IPS-20b (cell line): ENCODE measurements at regions not wholly inside any gene's neighbourhood (a gene's known extent, or its start where the extent isn't known, plus 50 kb on each side); places are given as distances from the start of the nearest gene placed in this dataset.
"Not testable (repeated sequence)": the region's sequence is repeated elsewhere in the genome, so short reads cannot be mapped to it uniquely, and the experiment has no call there.

Experiments
- H3K27ac ChIP-seq: one replicate; pipeline ENCODE4 v1.5.1; 2013; ENCODE audit warnings: low read length
- H3K27me3 ChIP-seq: 2 replicates; pipeline ENCODE4 v1.6.1; 2013; ENCODE audit warnings: mild to moderate bottlenecking, low read length, inconsistent platforms; ENCODE audit not compliant: insufficient read depth
- H3K36me3 ChIP-seq: 2 replicates; pipeline ENCODE4 v1.6.1; 2013; ENCODE audit warnings: low read depth, mild to moderate bottlenecking, inconsistent platforms, low read length, moderate library complexity; ENCODE audit not compliant: insufficient read depth
- H3K4me1 ChIP-seq: 2 replicates; pipeline ENCODE4 v1.6.1; 2013; ENCODE audit warnings: mild to moderate bottlenecking, control low read depth, inconsistent platforms, low read length, moderate library complexity; ENCODE audit not compliant: insufficient read depth
- H3K4me3 ChIP-seq: 2 replicates; pipeline ENCODE4 v1.5.1; 2013; ENCODE audit warnings: mild to moderate bottlenecking, low read length, inconsistent platforms
- H3K9ac ChIP-seq: 2 replicates; pipeline ENCODE4 v1.6.1; 2013; ENCODE audit warnings: low read depth, mild to moderate bottlenecking, inconsistent platforms, low read length, moderate library complexity
- H3K9me3 ChIP-seq: 2 replicates; pipeline ENCODE4 v1.6.1; 2013; ENCODE audit warnings: mild to moderate bottlenecking, low read depth, low read length, inconsistent platforms; ENCODE audit not compliant: insufficient read depth

- H3K9me3 ChIP-seq: no peaks in the 10 kb centered on the region
- H3K9ac ChIP-seq: no peak overlapping the region
- H3K27ac ChIP-seq: no peak overlapping the region
- no peaks in the 10 kb centered on the region for H3K36me3 ChIP-seq
- H3K27me3 ChIP-seq: no peaks in the 10 kb centered on the region
- H3K4me3 ChIP-seq: no peak overlapping the region
- H3K4me1 ChIP-seq: no peaks in the 10 kb centered on the region
These were observed 777.7 kb upstream of the ADGRL3 start for GRCh38 chr4:60422439-60422838.

- not testable (repeated sequence) for H3K4me3 ChIP-seq, H3K4me1 ChIP-seq, H3K27ac ChIP-seq, H3K9ac ChIP-seq, H3K9me3 ChIP-seq, H3K36me3 ChIP-seq, H3K27me3 ChIP-seq
These were observed 776.4 kb upstream of the ADGRL3 start for GRCh38 chr4:60423573-60424184.

- H3K4me3 ChIP-seq: no peak overlapping the region
- H3K9ac ChIP-seq: no peak overlapping the region
- H3K36me3 ChIP-seq: no peaks in the 10 kb centered on the region
- H3K9me3 ChIP-seq: no peaks in the 10 kb centered on the region
- no peaks in the 10 kb centered on the region for H3K27me3 ChIP-seq
- no peak overlapping the region for H3K27ac ChIP-seq
- H3K4me1 ChIP-seq: no peaks in the 10 kb centered on the region
These were observed 767.2 kb upstream of the ADGRL3 start for GRCh38 chr4:60432911-60433310.

GRCh38 chr4:60443068-60443467 is 757.1 kb upstream of the ADGRL3 start:
- Histone ChIP-seq H3K4me1 (no peaks in the 10 kb centered on the region), H3K27ac (no peak overlapping the region), H3K36me3 (no peaks in the 10 kb centered on the region), H3K9me3 (no peaks in the 10 kb centered on the region), H3K4me3 (no peak overlapping the region), H3K9ac (no peak overlapping the region), H3K27me3 (no peaks in the 10 kb centered on the region)

GRCh38 chr4:60443796-60444195 is 756.3 kb upstream of the ADGRL3 start:
- no peaks in the 10 kb centered on the region for H3K9me3 ChIP-seq
- H3K4me3 ChIP-seq: no peak overlapping the region
- no peaks in the 10 kb centered on the region for H3K36me3 ChIP-seq
- H3K27me3 ChIP-seq: no peaks in the 10 kb centered on the region
- no peak overlapping the region for H3K9ac ChIP-seq
- H3K4me1 ChIP-seq: no peaks in the 10 kb centered on the region
- no peak overlapping the region for H3K27ac ChIP-seq

- H3K27me3 ChIP-seq: no peaks in the 10 kb centered on the region
- H3K9ac ChIP-seq: no peak overlapping the region
- H3K4me1 ChIP-seq: no peaks in the 10 kb centered on the region
- no peak overlapping the region for H3K27ac ChIP-seq
- H3K36me3 ChIP-seq: no peaks in the 10 kb centered on the region
- H3K9me3 ChIP-seq: no peaks in the 10 kb centered on the region
- H3K4me3 ChIP-seq: no peak overlapping the region
These were observed 750.1 kb upstream of the ADGRL3 start for GRCh38 chr4:60450054-60450453.

GRCh38 chr4:60452266-60452665 is 747.9 kb upstream of the ADGRL3 start:
- Histone ChIP-seq H3K4me1 (no peaks in the 10 kb centered on the region), H3K4me3 (no peak overlapping the region), H3K36me3 (no peaks in the 10 kb centered on the region)

GRCh38 chr4:60455380-60455779 is 744.7 kb upstream of the ADGRL3 start:
- Histone ChIP-seq H3K9ac (no peak overlapping the region), H3K27me3 (no peaks in the 10 kb centered on the region), H3K9me3 (no peaks in the 10 kb centered on the region), H3K36me3 (no peaks in the 10 kb centered on the region), H3K27ac (no peak overlapping the region), H3K4me3 (no peak overlapping the region), H3K4me1 (no peaks in the 10 kb centered on the region)

More at GRCh38 chr4:60452266-60452665, 747.9 kb upstream of the ADGRL3 start:
- no peak overlapping the region for H3K9ac ChIP-seq
- no peaks in the 10 kb centered on the region for H3K27me3 ChIP-seq
- no peaks in the 10 kb centered on the region for H3K9me3 ChIP-seq
- H3K27ac ChIP-seq: no peak overlapping the region

- H3K27ac ChIP-seq: no peak overlapping the region
- H3K9ac ChIP-seq: no peak overlapping the region
- H3K36me3 ChIP-seq: no peaks in the 10 kb centered on the region
- no peaks in the 10 kb centered on the region for H3K4me1 ChIP-seq
- H3K9me3 ChIP-seq: no peaks in the 10 kb centered on the region
- H3K27me3 ChIP-seq: no peaks in the 10 kb centered on the region
- no peak overlapping the region for H3K4me3 ChIP-seq
These were observed 738.6 kb upstream of the ADGRL3 start for GRCh38 chr4:60461551-60461950.

GRCh38 chr4:60463857-60464502 is 736.1 kb upstream of the ADGRL3 start:
- Histone ChIP-seq H3K9me3 (no peaks in the 10 kb centered on the region), H3K27ac (no peak overlapping the region), H3K9ac (no peak overlapping the region), H3K4me1 (no peaks in the 10 kb centered on the region), H3K4me3 (no peak overlapping the region), H3K36me3 (no peaks in the 10 kb centered on the region), H3K27me3 (no peaks in the 10 kb centered on the region)

GRCh38 chr4:60482921-60483351 is 717.2 kb upstream of the ADGRL3 start:
- Histone ChIP-seq H3K9me3 (no peaks in the 10 kb centered on the region), H3K9ac (no peak overlapping the region), H3K4me1 (peaks cover 23% of the 10 kb centered on the region), H3K4me3 (no peak overlapping the region), H3K27me3 (no peaks in the 10 kb centered on the region), H3K27ac (no peak overlapping the region), H3K36me3 (no peaks in the 10 kb centered on the region)

GRCh38 chr4:60485276-60485675 is 714.9 kb upstream of the ADGRL3 start:
- Histone ChIP-seq H3K27ac (no peak overlapping the region), H3K36me3 (no peaks in the 10 kb centered on the region), H3K9ac (no peak overlapping the region)

More at GRCh38 chr4:60485276-60485675, 714.9 kb upstream of the ADGRL3 start:
- H3K4me1 ChIP-seq: peaks cover 23% of the 10 kb centered on the region
- H3K4me3 ChIP-seq: no peak overlapping the region
- no peaks in the 10 kb centered on the region for H3K27me3 ChIP-seq
- H3K9me3 ChIP-seq: no peaks in the 10 kb centered on the region
